Osteocyte (in vitro differentiated cells): ENCODE measurements at regions not wholly inside any gene's neighbourhood (a gene's known extent, or its start where the extent isn't known, plus 50 kb on each side); places are given as distances from the start of the nearest gene placed in this dataset.
"Not testable (repeated sequence)": the region's sequence is repeated elsewhere in the genome, so short reads cannot be mapped to it uniquely, and the experiment has no call there.

Experiments
- DNase-seq: peaks from one replicate; pipeline ENCODE4 v3.0.0; 2021; ENCODE audit warnings: mixed read lengths; ENCODE audit not compliant: unreplicated experiment; ENCODE audit errors: extremely low spot score
- H3K27ac Mint-ChIP-seq: one replicate; pipeline ENCODE4 v1.8.0; 2021; ENCODE audit warnings: mild to moderate bottlenecking, mixed read lengths; ENCODE audit not compliant: unreplicated experiment
- H3K27me3 Mint-ChIP-seq: one replicate; pipeline ENCODE4 v1.8.0; 2021; ENCODE audit warnings: mixed read lengths; ENCODE audit not compliant: unreplicated experiment
- H3K36me3 Mint-ChIP-seq: one replicate; pipeline ENCODE4 v1.8.0; 2021; ENCODE audit warnings: mixed read lengths; ENCODE audit not compliant: unreplicated experiment
- H3K4me1 Mint-ChIP-seq: one replicate; pipeline ENCODE4 v1.8.0; 2021; ENCODE audit warnings: mixed read lengths; ENCODE audit not compliant: unreplicated experiment
- H3K4me3 Mint-ChIP-seq: one replicate; pipeline ENCODE4 v1.8.0; 2021; ENCODE audit warnings: mild to moderate bottlenecking, moderate library complexity, mixed read lengths; ENCODE audit not compliant: unreplicated experiment
- H3K9me3 Mint-ChIP-seq: one replicate; pipeline ENCODE4 v1.8.0; 2021; ENCODE audit warnings: mixed read lengths; ENCODE audit not compliant: unreplicated experiment
- CTCF ChIP-seq: fragments of 200-600 bp; sonication (generic); IDR thresholded peaks from 2 replicates; pipeline ENCODE4 v1.5.0; 2021; ENCODE audit warnings: antibody characterized with exemption, mild to moderate bottlenecking, moderate library complexity

GRCh38 chr2:132268284-132268976, 106.7 kb upstream of the ANKRD30BL start:
- H3K9me3 Mint-ChIP-seq, H3K4me3 Mint-ChIP-seq, H3K4me1 Mint-ChIP-seq, H3K27me3 Mint-ChIP-seq, H3K36me3 Mint-ChIP-seq, H3K27ac Mint-ChIP-seq: not testable (repeated sequence)
- peak; percentile 84 for DNase-seq
- peak; percentile 69 for TF ChIP-seq CTCF

- H3K36me3 Mint-ChIP-seq, result no peaks in the 10 kb centered on the region
- TF ChIP-seq CTCF, result no peak
- H3K27ac Mint-ChIP-seq, result no peak overlapping the region
- no peaks in the 10 kb centered on the region for H3K9me3 Mint-ChIP-seq
- DNase-seq, result no peak
- no peaks in the 10 kb centered on the region for H3K27me3 Mint-ChIP-seq
- H3K4me3 Mint-ChIP-seq, result no peak overlapping the region
- H3K4me1 Mint-ChIP-seq, result peaks cover 3% of the 10 kb centered on the region
Observed at GRCh38 chr2:132268977-132269523, 107.3 kb upstream of the ANKRD30BL start.

- no peak overlapping the region for H3K27ac Mint-ChIP-seq
- no peaks in the 10 kb centered on the region for H3K36me3 Mint-ChIP-seq
- DNase-seq, result no peak
- peaks cover 3% of the 10 kb centered on the region for H3K4me1 Mint-ChIP-seq
- H3K9me3 Mint-ChIP-seq, result no peaks in the 10 kb centered on the region
- H3K27me3 Mint-ChIP-seq, result no peaks in the 10 kb centered on the region
- no peak overlapping the region for H3K4me3 Mint-ChIP-seq
- no peak for TF ChIP-seq CTCF
Observed at GRCh38 chr2:132270255-132270654, 108.5 kb upstream of the ANKRD30BL start.

GRCh38 chr2:132270981-132271546, 109.3 kb upstream of the ANKRD30BL start:
- H3K4me3 Mint-ChIP-seq, result no peak overlapping the region
- H3K27ac Mint-ChIP-seq, result no peak overlapping the region
- H3K9me3 Mint-ChIP-seq, result no peaks in the 10 kb centered on the region
- peaks cover 3% of the 10 kb centered on the region for H3K4me1 Mint-ChIP-seq
- H3K27me3 Mint-ChIP-seq, result no peaks in the 10 kb centered on the region
- DNase-seq, result no peak
- TF ChIP-seq CTCF, result no peak
- no peaks in the 10 kb centered on the region for H3K36me3 Mint-ChIP-seq

- not testable (repeated sequence) for DNase-seq, H3K27me3 Mint-ChIP-seq, H3K36me3 Mint-ChIP-seq, H3K27ac Mint-ChIP-seq, H3K4me1 Mint-ChIP-seq, H3K4me3 Mint-ChIP-seq, H3K9me3 Mint-ChIP-seq
Observed at GRCh38 chr2:132271794-132272193, 110.0 kb upstream of the ANKRD30BL start.
